HG03103 (cell line): ENCODE measurements at regions not wholly inside any gene's neighbourhood (a gene's known extent, or its start where the extent isn't known, plus 50 kb on each side); places are given as distances from the start of the nearest gene placed in this dataset.

ENCODE experiments used
- ATAC-seq: cut with Tn5 transposase; IDR thresholded peaks from one replicate; pipeline ENCODE4 v1.9.1; 2021; ENCODE audit warnings: low read depth; ENCODE audit not compliant: unreplicated experiment

- no peak for ATAC-seq
These were observed 78.2 kb downstream of the IRF2BPL start for GRCh38 chr14:76950055-76951020.

GRCh38 chr14:76948976-76949375 lies 79.5 kb downstream of the IRF2BPL start:
- no peak for ATAC-seq

GRCh38 chr14:76948213-76948947 lies 80.1 kb downstream of the IRF2BPL start:
- no peak for ATAC-seq

DNA sequence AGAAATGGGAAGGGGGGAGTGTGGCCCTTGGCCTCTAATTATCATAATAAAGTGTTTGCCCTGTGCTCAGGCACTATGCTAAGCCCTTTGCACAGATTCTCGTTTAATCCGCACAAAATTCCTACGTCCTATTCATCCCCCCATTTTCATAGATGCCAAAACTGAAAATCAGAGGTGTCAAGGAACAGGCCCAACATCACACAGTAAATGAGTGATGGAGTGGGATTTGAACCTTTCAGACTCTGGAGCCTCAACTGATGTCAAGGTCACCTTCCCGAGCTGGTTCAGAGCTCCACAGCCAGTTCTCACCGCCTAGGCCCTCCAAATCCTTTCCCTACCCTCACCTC lies 80.7 kb downstream of the IRF2BPL start:
- no peak for ATAC-seq

GRCh38 chr14:76947078-76947837 lies 81.2 kb downstream of the IRF2BPL start:
- peak; percentile 77 for ATAC-seq

DNA sequence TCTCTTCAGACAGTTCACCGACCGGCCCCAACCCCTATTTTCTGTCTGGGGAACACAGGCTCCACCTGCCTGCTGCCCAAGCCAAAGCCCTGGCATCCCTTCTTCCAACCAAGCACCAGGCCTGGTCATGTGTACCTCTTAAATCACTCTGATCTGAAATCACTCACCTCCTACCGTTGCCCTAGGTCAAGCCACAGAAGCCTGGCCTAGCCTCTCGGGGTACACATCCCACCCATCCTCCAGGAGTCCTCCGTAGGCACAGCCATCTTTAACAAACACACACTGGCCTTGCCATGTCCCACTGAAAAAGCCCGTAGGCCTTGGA lies 81.8 kb downstream of the IRF2BPL start:
- ATAC-seq = no peak

DNA sequence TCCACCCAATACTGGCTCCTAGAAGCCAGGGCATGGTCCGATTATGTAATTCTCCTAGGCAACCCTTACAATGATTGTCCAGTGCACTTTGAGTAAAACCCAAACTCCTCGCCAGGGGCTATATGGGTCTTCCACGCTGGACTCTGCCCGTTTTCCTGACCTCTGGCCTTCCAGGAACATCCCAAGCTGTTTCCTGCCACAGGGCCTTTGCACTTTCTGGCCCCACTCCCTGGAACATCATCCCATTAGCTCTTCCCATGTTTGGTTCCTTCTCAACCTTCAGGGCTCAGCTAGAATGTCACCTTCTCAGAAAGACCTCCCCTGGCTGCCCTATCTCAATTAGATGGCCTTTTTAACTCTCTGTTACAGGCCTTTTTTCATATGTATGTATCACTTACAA lies 85.4 kb downstream of the IRF2BPL start:
- no peak for ATAC-seq

DNA sequence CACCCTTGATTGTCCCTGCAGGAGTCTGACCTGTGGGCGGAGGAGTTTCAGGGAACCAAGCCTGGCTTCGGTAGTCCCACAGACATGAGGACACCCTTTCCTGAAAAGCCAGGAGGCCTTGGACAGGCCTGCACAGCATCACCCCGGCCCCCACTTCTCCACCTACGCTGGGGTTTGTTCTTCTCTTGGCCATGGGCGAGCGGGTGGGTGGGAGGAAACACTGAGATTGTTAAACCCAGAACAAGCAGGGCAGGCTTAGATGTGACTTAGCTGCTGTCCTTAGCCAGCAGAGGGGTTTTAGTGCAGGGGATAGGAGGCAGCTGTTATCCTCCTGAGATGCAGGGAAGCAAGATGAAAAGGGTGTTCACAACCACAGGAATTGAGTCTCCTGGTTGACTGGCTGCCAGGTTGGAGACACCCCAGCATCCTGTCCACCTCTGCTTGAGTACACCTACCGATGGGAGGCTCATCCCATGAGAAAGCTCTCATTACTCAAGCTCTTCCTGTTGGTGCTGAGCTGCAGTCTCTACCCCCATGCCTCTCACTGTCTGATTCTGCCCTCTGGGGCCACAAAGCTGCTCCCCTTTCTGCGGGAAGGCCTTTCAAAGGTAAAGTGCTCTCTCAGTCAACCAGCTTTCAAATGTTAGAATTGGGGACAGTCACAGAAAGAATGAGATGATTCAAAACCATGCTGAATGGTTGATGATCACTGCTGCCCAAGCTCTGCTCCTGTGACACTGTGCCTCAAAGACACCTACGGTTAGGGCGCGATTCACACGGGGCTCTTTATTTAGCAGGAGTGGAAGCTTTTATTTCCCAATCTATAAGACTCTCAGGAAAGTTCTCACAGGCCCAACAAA lies 86.3 kb downstream of the IRF2BPL start:
- ATAC-seq = no peak

DNA sequence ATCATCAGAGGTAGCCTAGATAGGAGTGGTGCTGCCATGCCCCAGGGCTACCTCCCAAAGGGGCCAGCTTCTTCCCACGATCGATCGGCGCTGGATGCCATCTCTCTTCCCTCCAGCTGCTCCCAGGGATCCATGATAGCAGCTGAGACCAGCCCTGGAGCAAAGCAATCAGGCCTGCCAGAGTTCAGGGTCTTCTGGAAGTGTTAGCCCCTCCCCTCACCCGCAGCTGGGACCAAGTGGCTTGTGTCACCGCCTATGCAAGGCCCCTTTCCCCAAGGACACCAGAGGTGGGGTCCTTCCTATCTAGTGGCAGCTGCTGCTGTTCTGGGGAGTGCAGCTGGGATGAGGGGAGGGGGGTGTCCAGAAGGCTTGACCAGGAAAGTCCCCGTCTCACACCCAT lies 87.0 kb downstream of the IRF2BPL start:
- ATAC-seq = no peak

DNA sequence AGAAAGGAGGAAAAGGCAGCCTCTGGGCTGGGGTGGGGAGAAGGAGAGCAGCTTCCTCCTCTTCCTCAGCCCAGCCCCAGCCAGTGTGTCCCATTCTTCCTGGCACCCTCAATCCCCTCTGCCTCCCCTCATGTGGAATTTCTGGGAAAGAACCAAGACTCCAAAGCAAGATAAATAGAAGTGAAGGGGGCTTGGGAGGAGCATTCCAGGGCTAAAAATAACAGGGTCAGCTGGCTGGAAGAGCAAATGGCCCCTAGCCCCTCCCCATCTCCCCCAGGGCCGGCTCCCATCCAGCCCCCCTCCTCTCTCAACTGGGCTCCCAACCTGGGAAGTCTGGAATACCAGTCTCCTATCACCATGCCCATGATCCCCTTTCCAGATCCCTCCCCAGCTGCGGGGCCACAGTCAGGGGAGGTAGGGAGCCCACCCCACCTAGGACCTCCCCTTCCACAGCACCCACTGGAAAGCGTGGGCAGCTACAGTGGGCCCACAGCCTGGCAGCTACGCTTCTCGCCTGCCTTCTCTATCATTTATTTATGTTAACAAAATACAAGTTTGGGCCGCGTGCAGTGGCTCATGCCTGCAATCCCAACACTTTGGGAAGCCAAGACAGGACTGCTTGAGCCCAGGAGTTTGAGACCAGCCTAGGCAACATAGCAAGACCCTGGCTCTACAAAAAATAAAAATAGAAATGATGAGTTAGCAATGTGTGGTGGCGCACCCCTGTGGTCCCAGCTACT lies 88.3 kb downstream of the IRF2BPL start:
- ATAC-seq = no peak

- ATAC-seq = no peak
These were observed 89.3 kb downstream of the IRF2BPL start for GRCh38 chr14:76939015-76939742.

DNA sequence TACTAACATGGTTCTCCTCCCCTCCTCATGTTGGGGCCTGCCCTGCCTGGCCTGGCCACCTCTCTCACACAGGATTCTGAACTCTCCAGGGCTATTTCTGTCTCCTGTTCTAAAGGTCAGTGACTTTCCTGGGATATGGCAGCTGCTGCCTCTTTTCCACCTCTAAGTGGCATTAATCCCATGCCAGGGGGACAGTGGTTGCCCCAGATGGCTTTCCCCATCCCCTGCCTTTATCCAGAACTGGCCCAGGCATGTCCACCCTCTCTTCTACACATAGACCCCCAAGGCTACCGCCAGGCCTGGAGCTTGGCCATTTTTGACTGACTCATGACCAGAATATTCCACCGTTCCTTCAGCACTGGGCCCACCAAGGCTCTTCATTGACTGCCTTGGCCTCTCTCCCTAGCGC lies 90.4 kb downstream of the IRF2BPL start:
- ATAC-seq = no peak

DNA sequence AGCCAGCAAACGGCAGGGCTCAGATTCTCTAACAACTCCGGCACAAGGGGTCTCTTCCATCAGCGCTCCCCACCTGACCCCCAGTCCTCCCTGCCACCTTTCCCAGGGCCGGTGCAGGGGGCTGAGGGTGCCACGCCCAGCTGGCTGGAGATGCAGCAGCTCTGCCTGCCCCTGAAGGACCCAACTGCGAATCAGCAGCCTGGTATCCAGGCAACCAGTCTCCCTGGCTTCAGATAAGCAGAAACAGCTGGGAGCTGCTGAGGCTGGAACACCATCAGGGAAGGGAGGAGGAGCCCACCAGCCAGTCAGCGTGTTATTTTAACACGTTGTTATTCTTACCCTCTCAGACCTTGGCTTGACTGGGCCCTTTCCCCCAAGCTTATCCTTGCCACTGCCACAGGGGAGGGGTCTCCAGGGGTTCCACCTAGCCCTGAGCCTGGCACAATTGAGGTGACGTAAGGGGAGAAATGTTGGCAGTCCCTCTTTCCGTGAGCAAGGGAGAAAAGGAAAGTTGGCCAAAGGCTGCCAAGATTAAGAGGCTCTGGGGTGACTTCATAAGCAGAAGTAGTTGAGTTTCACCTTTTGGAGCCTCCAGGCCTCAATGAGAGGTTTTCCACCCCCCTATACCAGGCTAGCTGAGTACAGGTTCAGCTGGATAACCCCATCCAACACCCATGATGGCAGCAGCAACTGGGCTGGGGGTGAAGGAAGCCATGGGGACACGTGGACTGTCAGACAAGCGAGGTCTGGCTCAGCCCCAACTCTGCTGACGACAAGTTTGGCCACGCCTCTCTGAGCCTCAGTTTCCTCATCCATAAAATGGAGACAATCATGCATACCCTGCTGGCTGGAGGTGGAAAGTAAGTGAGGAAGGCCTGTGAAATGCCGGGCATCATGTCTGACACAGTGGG lies 91.1 kb downstream of the IRF2BPL start:
- ATAC-seq = no peak

DNA sequence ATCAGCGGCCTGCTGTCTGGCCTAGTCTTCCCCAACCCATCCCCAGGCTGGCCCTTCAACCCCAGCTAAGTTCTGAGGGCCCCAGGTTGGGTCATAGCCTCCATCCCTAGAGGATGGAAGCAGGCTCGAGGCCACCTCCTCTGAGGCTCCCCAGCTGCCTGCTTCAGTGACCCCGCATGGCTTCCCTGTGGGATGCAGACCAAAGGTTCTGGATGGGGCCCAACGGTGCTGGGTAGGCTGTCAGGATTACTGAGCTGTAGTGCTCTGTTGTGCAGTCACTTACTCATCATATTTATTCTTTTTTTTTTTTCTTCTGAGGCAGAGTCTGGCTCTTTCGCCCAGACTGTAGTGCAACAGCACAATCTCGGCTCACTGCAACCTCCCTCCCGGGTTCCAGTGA lies 92.0 kb downstream of the IRF2BPL start:
- no peak for ATAC-seq

DNA sequence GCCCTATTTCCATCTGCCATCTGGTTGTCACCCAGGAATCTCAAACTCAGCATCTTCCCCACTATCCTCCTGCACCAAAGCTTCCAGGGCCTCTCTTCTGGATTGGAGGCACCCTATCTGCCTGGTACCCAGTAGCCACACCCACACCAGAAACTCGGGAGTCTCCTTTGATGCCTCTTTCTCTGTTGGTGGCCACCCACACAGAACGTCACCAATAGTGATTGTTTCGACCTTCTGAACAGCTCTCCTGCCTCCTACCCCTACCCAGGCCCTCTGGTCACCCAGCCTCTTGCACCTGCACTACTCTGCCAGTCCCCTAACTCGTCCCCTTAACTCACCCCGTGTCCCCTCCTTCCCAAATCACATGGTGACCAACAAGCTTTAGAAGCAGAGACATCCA lies 95.0 kb downstream of the IRF2BPL start:
- ATAC-seq = no peak

- no peak for ATAC-seq
These were observed 96.7 kb downstream of the IRF2BPL start for GRCh38 chr14:76931631-76932402.

GRCh38 chr14:76930549-76930948 lies 98.0 kb downstream of the IRF2BPL start:
- ATAC-seq = no peak
